GM12864 (cell line): ENCODE measurements at regions not wholly inside any gene's neighbourhood (a gene's known extent, or its start where the extent isn't known, plus 50 kb on each side); places are given as distances from the start of the nearest gene placed in this dataset.

ENCODE experiments used
- DNase-seq: peaks from one replicate; pipeline ENCODE4 v3.0.0-alpha.2; 2011; ENCODE audit warnings: low read depth
- H3K4me3 ChIP-seq: 2 replicates; pipeline ENCODE4 v1.5.1; 2011; ENCODE audit warnings: mild to moderate bottlenecking, low read depth, low read length, control low read depth
- TF ChIP-seq, protein P1 (sequence below): IDR thresholded peaks from 2 replicates; pipeline ENCODE4 v1.5.1; 2011; ENCODE audit warnings: low read depth, mild to moderate bottlenecking, moderate library complexity, low read length, control low read depth, inconsistent platforms; ENCODE audit errors: missing control alignments

DNA sequence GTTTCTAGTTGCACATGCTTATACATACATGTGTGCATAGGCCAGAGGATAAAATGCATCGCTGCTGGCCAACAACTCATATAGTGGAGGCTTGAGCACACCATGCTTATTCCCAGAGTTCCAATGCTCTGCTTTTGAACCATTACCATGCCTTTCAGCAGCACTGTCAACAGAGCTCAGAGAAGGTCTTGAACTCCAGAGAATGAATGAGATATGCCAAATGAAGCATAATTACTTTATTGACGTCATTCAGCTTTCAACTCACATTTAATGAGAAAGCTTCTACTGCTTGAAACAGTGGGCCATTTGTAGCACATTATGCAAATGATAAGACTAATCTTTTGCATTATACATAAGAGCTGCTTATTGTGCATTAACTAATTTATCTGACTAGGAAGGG lies 765.3 kb upstream of the GRAMD2B start:
- no peak for DNase-seq
- TF ChIP-seq, protein P1, sequence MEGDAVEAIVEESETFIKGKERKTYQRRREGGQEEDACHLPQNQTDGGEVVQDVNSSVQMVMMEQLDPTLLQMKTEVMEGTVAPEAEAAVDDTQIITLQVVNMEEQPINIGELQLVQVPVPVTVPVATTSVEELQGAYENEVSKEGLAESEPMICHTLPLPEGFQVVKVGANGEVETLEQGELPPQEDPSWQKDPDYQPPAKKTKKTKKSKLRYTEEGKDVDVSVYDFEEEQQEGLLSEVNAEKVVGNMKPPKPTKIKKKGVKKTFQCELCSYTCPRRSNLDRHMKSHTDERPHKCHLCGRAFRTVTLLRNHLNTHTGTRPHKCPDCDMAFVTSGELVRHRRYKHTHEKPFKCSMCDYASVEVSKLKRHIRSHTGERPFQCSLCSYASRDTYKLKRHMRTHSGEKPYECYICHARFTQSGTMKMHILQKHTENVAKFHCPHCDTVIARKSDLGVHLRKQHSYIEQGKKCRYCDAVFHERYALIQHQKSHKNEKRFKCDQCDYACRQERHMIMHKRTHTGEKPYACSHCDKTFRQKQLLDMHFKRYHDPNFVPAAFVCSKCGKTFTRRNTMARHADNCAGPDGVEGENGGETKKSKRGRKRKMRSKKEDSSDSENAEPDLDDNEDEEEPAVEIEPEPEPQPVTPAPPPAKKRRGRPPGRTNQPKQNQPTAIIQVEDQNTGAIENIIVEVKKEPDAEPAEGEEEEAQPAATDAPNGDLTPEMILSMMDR: no peak

GRCh38 chr5:125659316-125660023 lies 763.7 kb upstream of the GRAMD2B start:
- DNase-seq: no peak
- H3K4me3 ChIP-seq: no peak overlapping the region
- TF ChIP-seq, protein P1: no peak

More for the DNA sequence above, 765.3 kb upstream of the GRAMD2B start:
- H3K4me3 ChIP-seq: no peak overlapping the region

- DNase-seq: no peak
- TF ChIP-seq, protein P1: no peak
- H3K4me3 ChIP-seq: no peak overlapping the region
These were observed 762.8 kb upstream of the GRAMD2B start for GRCh38 chr5:125660231-125660895.

- DNase-seq: no peak
- TF ChIP-seq, protein P1: no peak
- H3K4me3 ChIP-seq: no peak overlapping the region
These were observed 761.6 kb upstream of the GRAMD2B start for GRCh38 chr5:125661584-125661983.

DNA sequence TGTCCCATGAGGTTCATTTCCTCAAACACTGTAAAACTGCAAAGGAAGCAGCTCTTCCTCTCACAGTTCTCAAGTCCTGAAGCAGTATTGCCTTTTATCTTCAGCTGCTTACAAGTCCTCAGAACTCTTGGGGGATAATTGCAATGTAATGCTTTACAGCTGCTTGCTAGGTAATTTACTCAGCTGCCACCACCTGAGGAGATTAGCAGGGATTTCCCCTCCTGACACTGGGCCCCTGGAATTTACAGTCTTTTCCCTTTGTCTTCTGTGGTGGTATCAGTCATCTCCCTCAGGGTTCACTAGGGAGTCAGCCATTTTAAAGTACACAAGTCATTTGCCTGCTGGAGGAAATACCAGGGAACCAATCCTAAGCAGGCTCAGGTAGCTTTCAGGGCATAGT lies 754.3 kb upstream of the GRAMD2B start:
- no peak overlapping the region for H3K4me3 ChIP-seq
- no peak for DNase-seq
- TF ChIP-seq, protein P1: no peak

DNA sequence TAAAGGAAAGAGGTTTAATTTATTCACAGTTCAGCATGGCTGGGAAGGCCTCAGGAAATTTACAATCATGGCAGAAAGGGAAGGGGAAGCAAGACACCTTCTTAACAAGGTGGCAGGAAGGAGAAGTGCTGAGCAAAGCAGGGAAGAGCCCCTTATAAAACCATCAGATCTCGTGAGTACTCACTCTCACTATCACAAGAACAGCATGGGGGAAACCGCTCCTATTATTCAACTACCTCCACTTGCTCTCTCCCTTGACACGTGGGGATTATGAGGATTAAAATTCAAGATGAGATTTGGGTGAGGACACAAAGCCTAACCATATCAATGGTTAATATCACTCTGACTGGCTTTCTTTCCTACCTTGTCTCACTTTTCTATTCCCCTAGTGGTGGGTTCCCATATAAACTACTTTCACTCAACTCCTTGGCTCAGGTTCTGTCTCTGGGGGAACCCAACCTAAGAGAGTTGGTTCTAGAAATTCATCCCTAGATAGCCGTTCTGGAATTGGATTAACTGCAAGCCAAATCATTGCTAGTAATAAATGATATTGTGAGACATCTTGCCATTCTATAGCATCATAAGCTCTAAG lies 749.8 kb upstream of the GRAMD2B start:
- TF ChIP-seq, protein P1: peak; percentile 4
- H3K4me3 ChIP-seq: no peak overlapping the region
- no peak for DNase-seq
